GM12874 (cell line): ENCODE measurements at regions not wholly inside any gene's neighbourhood (a gene's known extent, or its start where the extent isn't known, plus 50 kb on each side); places are given as distances from the start of the nearest gene placed in this dataset.

Source experiments
- CTCF ChIP-seq: IDR thresholded peaks from 2 replicates; pipeline ENCODE4 v1.5.1; 2011; ENCODE audit warnings: low read depth, mild to moderate bottlenecking, control low read depth, low read length, moderate library complexity; ENCODE audit not compliant: insufficient read depth

- no peak for TF ChIP-seq CTCF
Observed at GRCh38 chr12:62008703-62009102, 251.5 kb upstream of the USP15 start.

GRCh38 chr12:62009445-62009844 is 250.8 kb upstream of the USP15 start:
- no peak for TF ChIP-seq CTCF

- no peak for TF ChIP-seq CTCF
Observed at GRCh38 chr12:62014330-62014729, 245.9 kb upstream of the USP15 start.

- TF ChIP-seq CTCF, result no peak
Observed at GRCh38 chr12:62016021-62016420, 244.2 kb upstream of the USP15 start.

GRCh38 chr12:62021808-62022207 is 238.4 kb upstream of the USP15 start:
- no peak for TF ChIP-seq CTCF

- TF ChIP-seq CTCF, result no peak
Observed at GRCh38 chr12:62028536-62028935, 231.7 kb upstream of the USP15 start.

- TF ChIP-seq CTCF, result no peak
Observed at GRCh38 chr12:62032870-62033269, 227.3 kb upstream of the USP15 start.
